ENCODE measurements at regions not wholly inside any gene's neighbourhood (a gene's known extent, or its start where the extent isn't known, plus 50 kb on each side); places are given as distances from the start of the nearest gene placed in this dataset.
"Not testable (repeated sequence)": the region's sequence is repeated elsewhere in the genome, so short reads cannot be mapped to it uniquely, and the experiment has no call there.

DNA sequence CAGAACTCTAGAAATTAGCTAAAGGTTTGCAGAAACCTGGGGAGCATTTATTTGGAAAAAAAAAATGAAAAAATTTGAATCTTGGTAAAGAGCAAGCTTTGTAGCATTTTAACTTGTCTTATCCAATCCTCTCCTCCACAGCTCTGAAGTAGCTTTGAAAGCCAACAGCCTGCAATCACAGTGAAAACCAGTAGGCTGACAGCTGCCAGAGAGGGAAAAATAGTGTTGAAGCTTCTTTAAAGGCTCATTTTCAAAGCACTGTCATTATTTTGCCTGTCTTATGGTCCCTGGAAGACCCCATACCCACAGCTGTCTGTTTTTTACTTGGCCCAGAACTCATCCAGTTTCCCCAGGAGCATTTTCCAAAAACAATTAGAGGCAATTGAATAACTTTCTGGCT lies 230.8 kb upstream of the EDNRA start:
- H3K4me1 ChIP-seq: peaks cover 0 to 3% (median 0%) of the 10 kb centered on the region in 4 donors
- no peak overlapping the region for H3K4me3 ChIP-seq
- H3K36me3 ChIP-seq: no peaks in the 10 kb centered on the region
- H3K27ac ChIP-seq: no peak overlapping the region
- no peaks in the 10 kb centered on the region for H3K9me3 ChIP-seq
- no peaks in the 10 kb centered on the region for H3K27me3 ChIP-seq
- TF ChIP-seq, protein P1, sequence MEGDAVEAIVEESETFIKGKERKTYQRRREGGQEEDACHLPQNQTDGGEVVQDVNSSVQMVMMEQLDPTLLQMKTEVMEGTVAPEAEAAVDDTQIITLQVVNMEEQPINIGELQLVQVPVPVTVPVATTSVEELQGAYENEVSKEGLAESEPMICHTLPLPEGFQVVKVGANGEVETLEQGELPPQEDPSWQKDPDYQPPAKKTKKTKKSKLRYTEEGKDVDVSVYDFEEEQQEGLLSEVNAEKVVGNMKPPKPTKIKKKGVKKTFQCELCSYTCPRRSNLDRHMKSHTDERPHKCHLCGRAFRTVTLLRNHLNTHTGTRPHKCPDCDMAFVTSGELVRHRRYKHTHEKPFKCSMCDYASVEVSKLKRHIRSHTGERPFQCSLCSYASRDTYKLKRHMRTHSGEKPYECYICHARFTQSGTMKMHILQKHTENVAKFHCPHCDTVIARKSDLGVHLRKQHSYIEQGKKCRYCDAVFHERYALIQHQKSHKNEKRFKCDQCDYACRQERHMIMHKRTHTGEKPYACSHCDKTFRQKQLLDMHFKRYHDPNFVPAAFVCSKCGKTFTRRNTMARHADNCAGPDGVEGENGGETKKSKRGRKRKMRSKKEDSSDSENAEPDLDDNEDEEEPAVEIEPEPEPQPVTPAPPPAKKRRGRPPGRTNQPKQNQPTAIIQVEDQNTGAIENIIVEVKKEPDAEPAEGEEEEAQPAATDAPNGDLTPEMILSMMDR (IDR thresholded peaks at IDR 0.05): no peak
- TF ChIP-seq POLR2A (IDR thresholded peaks at IDR 0.05) (no peak), POLR2AphosphoS5 (IDR thresholded peaks at IDR 0.05) (no peak), EP300 (IDR thresholded peaks at IDR 0.05) (no peak)
- intact Hi-C loops (cut with DNase I): no loop called here
- no peak for DNase-seq

DNA sequence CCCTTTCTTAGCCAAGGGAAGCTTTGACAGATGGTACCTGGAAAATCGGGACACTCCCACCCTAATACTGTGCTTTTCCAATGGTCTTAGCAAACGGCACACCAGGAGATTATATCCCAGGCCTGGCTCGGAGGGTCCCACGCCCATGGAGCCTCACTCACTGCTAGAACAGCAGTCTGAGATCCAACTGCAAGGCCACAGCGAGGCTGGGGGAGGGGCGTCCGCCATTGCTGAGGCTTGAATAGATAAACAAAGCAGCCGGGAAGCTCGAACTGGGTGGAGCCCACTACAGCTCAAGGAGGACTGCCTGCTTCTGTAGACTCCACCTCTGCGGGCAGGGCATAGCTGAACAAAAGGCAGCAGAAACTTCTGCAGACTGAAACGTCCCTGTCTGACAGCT lies 225.6 kb upstream of the EDNRA start:
- H3K9me3 ChIP-seq; H3K36me3 ChIP-seq; intact Hi-C loops (cut with DNase I); H3K4me1 ChIP-seq; H3K27me3 ChIP-seq; H3K27ac ChIP-seq; DNase-seq; H3K4me3 ChIP-seq: not testable (repeated sequence)
- WGBS, 2 donors: 79 to 88% methylated on average over 11 of the region's 11 CpGs

DNA sequence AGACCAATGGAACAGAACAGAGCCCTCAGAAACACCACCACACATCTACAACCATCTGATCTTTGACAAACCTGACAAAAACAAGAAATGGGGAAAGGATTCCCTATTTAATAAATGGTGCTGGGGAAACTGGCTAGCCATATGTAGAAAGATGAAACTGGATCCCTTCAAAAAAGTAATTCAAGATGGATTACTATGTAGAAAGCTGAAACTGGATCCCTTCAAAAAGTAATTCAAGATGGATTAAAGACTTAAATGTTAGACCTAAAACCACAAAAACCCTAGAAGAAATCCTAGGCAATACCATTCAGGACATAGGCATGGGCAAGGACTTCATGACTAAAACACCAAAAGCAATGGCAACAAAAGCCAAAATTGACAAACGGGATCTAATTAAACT lies 221.6 kb upstream of the EDNRA start:
- H3K9me3 ChIP-seq; H3K4me3 ChIP-seq; intact Hi-C loops (cut with DNase I); H3K36me3 ChIP-seq; H3K27me3 ChIP-seq; DNase-seq; H3K27ac ChIP-seq; H3K4me1 ChIP-seq: not testable (repeated sequence)
- 86 to 87% methylated on average over 1 of the region's 1 CpG for WGBS, 2 donors

DNA sequence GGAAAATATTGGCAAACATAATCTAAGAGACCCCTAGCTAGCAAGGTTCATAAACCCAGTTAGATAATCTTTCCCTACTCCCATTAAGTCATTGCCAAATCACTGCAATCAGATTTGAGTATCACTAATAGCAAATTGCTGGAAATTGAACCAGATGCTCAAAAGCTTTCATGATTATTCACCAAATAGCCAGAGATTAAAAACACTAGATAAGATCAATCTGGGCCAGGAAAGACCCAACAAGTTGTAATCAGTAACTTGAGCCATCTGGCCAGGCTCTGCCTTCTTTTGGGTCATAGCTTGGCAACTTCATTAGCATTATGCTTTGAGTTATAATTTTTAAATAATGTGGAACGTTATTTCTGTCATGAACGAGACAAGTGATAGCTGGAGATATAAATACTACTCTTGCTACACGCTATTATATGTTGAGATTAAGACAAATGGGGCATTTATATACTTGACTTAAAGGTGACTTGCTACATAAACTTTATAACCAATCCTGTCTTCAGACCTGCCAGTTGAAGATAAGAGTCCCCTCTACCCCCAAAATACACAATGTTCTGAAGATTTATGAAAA lies 196.6 kb upstream of the EDNRA start:
- intact Hi-C loops (cut with DNase I): no loop called here
- WGBS, 2 donors: 76 to 86% methylated on average over 3 of the region's 3 CpGs
- H3K36me3 ChIP-seq: no peaks in the 10 kb centered on the region

DNA sequence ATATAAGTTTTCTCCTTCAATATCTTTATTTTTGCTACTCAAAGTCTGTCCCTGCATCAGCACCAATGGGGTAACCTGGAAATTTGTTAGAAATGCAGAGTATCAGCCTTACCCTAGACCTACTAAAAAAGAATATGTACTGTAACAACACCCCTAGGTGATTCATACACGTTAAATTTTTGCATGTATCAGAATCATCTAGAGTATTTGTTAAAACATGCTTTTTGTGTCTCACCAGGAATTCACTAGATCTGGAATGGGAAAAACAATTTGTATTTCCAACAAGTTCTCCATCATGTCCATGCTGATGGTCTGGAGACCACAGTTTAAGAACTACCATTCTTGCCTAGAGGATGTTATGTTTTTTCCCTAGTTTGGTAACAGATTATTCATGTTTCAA lies 196.0 kb upstream of the EDNRA start:
- H3K27ac ChIP-seq: no peak overlapping the region
- no peak overlapping the region for H3K4me3 ChIP-seq
- TF ChIP-seq EP300 (IDR thresholded peaks at IDR 0.05) (no peak), POLR2A (IDR thresholded peaks at IDR 0.05) (no peak), POLR2AphosphoS5 (IDR thresholded peaks at IDR 0.05) (no peak)
- TF ChIP-seq, protein P1 (IDR thresholded peaks at IDR 0.05): no peak
- no peaks in the 10 kb centered on the region for H3K9me3 ChIP-seq
- H3K36me3 ChIP-seq: no peaks in the 10 kb centered on the region
- intact Hi-C loops (cut with DNase I): no loop called here
- DNase-seq: no peak
- no peaks in the 10 kb centered on the region for H3K4me1 ChIP-seq
- WGBS, 2 donors: 91% methylated on average over 1 of the region's 1 CpG
- H3K27me3 ChIP-seq: no peaks in the 10 kb centered on the region

More for the DNA sequence above, 196.6 kb upstream of the EDNRA start:
- Histone ChIP-seq H3K27me3 (no peaks in the 10 kb centered on the region), H3K9me3 (no peaks in the 10 kb centered on the region), H3K27ac (no peak overlapping the region), H3K4me1 (no peaks in the 10 kb centered on the region), H3K4me3 (no peak overlapping the region)
- DNase-seq: no peak
- TF ChIP-seq POLR2A (IDR thresholded peaks at IDR 0.05) (no peak), EP300 (IDR thresholded peaks at IDR 0.05) (no peak), POLR2AphosphoS5 (IDR thresholded peaks at IDR 0.05) (no peak)
- TF ChIP-seq, protein P1 (IDR thresholded peaks at IDR 0.05): no peak

DNA sequence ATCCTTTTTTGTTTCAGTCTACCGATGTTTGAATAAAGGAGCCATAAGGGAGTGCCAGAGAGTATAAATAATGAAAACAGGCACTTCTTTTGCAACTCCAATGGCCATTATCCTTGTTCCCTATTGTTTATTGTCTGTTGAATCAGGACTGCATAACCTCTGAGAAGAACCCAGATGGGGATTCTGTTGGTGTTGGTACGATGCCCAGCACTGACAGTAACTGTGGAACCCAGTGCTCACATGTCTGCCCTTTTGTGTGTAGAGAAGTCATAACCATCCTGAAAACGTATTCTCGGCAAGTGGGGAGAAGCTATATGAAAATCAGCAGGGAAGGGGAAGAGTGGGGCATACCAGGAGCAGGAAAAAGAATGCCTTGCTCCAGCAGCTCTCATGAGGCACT lies 195.1 kb upstream of the EDNRA start:
- TF ChIP-seq EP300 (IDR thresholded peaks at IDR 0.05) (no peak), POLR2A (IDR thresholded peaks at IDR 0.05) (no peak), POLR2AphosphoS5 (IDR thresholded peaks at IDR 0.05) (no peak)
- TF ChIP-seq, protein P1 (IDR thresholded peaks at IDR 0.05): no peak
- intact Hi-C loops (cut with DNase I): no loop called here
- Histone ChIP-seq H3K27me3 (no peaks in the 10 kb centered on the region), H3K36me3 (no peaks in the 10 kb centered on the region), H3K4me1 (no peaks in the 10 kb centered on the region), H3K4me3 (no peak overlapping the region), H3K27ac (no peak overlapping the region), H3K9me3 (no peaks in the 10 kb centered on the region)
- DNase-seq: no peak
- 89 to 94% methylated on average over 4 of the region's 4 CpGs for WGBS, 2 donors
